ENCODE measurements at regions not wholly inside any gene's neighbourhood (a gene's known extent, or its start where the extent isn't known, plus 50 kb on each side); places are given as distances from the start of the nearest gene placed in this dataset.

DNA sequence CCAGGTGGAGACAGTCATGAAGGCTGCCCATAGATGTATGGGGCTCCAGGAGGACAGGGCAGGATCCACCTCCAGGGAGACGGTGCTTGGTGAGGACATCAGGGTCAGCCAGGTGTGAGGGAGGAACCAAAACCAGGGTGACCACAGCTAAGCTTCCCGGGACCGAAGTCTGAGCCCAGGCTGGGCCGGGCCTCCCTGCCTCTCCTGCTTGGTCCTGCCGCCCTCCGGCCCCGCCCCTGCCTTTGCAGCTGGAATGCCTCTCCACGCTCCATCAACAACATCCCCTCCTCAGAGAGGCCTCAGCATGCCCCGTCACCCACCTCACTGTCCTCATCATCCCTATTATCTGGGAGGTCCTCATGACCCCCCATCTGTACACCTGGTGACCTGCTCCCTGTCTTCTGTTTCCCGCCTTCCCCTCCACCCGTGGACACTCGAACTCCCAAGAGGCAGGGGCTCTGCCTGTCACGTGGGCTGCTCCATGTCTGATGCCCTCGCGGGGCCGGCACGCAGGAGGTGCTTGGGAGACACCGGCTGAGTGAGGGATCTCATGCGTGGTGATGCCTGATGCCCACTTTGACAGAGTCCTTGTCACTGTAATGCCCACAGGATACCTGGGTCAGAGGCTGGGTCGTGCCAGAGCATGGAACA is 59.4 kb downstream of the RTL6 start:
- Histone ChIP-seq H3K36me3 (no peaks in the 10 kb centered on the region), H3K27me3 (no peaks in the 10 kb centered on the region), H3K9ac (ENCODE audit: low read depth in 2 of 2, low read length in 2 of 2) (no peak overlapping the region), H3K4me3 (no peak overlapping the region), H3K9me3 (no peaks in the 10 kb centered on the region), H3K4me1 (no peaks in the 10 kb centered on the region), H3K27ac (no peak overlapping the region)
- TF ChIP-seq, protein P1, sequence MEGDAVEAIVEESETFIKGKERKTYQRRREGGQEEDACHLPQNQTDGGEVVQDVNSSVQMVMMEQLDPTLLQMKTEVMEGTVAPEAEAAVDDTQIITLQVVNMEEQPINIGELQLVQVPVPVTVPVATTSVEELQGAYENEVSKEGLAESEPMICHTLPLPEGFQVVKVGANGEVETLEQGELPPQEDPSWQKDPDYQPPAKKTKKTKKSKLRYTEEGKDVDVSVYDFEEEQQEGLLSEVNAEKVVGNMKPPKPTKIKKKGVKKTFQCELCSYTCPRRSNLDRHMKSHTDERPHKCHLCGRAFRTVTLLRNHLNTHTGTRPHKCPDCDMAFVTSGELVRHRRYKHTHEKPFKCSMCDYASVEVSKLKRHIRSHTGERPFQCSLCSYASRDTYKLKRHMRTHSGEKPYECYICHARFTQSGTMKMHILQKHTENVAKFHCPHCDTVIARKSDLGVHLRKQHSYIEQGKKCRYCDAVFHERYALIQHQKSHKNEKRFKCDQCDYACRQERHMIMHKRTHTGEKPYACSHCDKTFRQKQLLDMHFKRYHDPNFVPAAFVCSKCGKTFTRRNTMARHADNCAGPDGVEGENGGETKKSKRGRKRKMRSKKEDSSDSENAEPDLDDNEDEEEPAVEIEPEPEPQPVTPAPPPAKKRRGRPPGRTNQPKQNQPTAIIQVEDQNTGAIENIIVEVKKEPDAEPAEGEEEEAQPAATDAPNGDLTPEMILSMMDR (IDR thresholded peaks at IDR 0.05), result no peak
- intact Hi-C loops (cut with DNase I), result no loop called here
- no peak for DNase-seq

DNA sequence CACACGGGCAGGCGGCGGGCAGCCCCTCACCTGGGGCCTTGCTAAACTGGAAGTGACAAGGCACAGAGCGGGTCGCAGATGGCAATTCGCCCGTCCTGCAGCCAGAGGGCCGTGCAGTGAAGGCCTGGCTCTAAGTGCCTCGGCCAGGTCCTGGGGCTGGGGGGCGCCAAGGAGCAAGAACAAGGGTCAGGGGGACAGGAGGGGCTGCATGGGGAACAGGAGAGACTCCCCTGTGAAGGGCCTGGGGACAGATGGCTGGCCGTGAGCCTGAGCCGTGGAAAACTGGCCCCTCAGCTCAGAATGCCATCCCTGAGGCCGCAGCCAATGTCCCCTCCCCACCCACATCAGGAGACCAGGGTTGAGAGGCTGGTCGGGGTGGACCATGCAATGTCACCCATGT is 60.0 kb downstream of the RTL6 start:
- no peak for DNase-seq
- Histone ChIP-seq H3K4me3 (no peak overlapping the region), H3K27me3 (no peaks in the 10 kb centered on the region), H3K9me3 (no peaks in the 10 kb centered on the region), H3K4me1 (no peaks in the 10 kb centered on the region), H3K36me3 (no peaks in the 10 kb centered on the region), H3K27ac (no peak overlapping the region), H3K9ac (ENCODE audit: low read depth in 2 of 2, low read length in 2 of 2) (no peak overlapping the region)
- TF ChIP-seq, protein P1 (IDR thresholded peaks at IDR 0.05), result no peak
- intact Hi-C loops (cut with DNase I), result no loop called here

DNA sequence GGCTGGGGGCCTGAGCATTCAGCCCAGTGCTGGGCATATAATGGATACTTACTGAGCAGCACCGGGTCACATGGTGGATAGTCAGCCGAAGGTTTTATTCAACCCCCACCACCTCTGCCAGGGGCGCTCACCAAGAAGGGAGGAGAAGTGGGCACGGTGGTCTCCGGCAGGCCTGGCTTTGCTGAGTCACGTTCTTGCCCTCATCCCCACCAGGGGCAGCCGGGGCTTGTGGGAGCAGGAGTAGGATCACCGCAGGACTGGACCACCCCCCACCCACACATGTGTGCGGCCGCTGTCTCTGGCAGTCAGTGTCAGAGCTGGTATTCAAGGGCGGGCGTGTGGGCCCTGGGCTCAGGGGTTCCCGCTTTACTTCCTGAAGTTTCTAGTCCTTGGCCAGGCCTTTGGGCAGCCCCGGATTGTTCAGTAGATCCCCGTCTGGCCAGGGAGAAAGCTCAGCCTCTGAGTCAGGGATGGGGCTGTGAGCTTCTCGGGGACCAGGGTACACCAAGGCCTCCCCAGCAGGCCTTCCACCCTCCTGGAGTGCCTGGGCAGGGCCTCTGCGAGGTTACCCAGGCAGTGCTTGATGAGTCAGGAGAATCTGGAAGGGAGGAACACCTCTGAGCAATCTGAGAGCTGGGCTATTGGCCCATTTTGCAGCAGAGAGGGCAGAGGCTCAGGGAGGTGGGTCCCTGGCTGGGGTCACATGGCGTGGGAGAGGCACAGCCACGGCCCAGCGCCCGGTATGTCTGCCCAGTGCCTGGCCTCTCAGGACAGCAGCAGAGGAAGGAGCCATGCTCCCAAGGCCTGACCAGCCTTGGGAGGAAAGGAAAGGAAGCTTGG is 60.6 kb downstream of the RTL6 start:
- TF ChIP-seq, protein P1 (IDR thresholded peaks at IDR 0.05), result no peak
- no peak overlapping the region for H3K27ac ChIP-seq
- no peak overlapping the region for H3K4me3 ChIP-seq
- H3K36me3 ChIP-seq, result no peaks in the 10 kb centered on the region
- H3K9me3 ChIP-seq, result no peaks in the 10 kb centered on the region
- H3K4me1 ChIP-seq, result no peaks in the 10 kb centered on the region
- DNase-seq, result no peak
- no peaks in the 10 kb centered on the region for H3K27me3 ChIP-seq
- intact Hi-C loops (cut with DNase I), result no loop called here
- no peak overlapping the region for H3K9ac ChIP-seq (ENCODE audit: low read depth in 2 of 2, low read length in 2 of 2)

DNA sequence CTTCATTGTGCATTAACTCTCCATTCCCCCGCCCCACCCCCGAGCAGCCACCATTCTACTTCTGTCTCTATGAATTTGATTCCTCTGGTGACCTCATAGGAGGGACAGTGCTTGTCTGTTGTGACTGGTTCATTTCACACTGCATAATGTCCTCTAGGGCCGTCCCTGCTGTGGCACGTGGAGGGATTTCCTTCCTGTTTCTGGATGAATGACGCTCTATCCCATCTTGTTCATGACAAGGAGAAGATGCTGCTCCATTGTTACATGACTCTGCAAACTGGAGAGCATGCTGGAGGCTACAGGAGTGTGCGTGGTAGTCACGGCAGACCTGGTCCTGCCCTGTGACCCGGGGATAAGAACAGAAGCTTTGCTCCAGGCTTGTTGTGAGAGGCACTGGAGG is 61.3 kb downstream of the RTL6 start:
- Histone ChIP-seq H3K9me3 (no peaks in the 10 kb centered on the region), H3K36me3 (no peaks in the 10 kb centered on the region), H3K4me3 (no peak overlapping the region), H3K9ac (ENCODE audit: low read depth in 2 of 2, low read length in 2 of 2) (no peak overlapping the region), H3K27ac (no peak overlapping the region), H3K4me1 (no peaks in the 10 kb centered on the region), H3K27me3 (no peaks in the 10 kb centered on the region)
- no peak for DNase-seq
- TF ChIP-seq, protein P1 (IDR thresholded peaks at IDR 0.05), result no peak
- intact Hi-C loops (cut with DNase I), result no loop called here

DNA sequence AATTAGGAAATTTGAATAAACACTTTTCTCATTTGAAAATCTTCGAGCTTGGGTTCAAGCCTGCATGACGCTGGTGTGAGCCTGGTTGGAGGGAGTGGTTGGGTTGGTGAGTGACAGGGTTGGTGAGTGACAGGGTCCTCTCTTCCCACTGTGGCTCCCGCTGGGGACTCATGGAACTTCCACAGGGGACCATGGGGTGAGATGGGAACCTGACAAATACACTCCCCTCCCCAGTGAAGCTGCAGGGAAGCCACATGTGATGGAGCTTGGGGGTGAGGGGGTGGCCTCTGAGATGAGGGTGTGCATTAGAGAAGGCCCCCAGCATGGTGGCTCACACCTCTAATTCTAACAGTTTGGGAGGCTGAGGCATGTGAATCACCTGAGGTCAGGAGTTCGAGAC is 66.8 kb downstream of the RTL6 start:
- Histone ChIP-seq H3K27me3 (no peaks in the 10 kb centered on the region), H3K4me3 (no peak overlapping the region), H3K27ac (no peak overlapping the region), H3K36me3 (no peaks in the 10 kb centered on the region), H3K9ac (ENCODE audit: low read depth in 2 of 2, low read length in 2 of 2) (no peak overlapping the region), H3K9me3 (no peaks in the 10 kb centered on the region), H3K4me1 (no peaks in the 10 kb centered on the region)
- intact Hi-C loops (cut with DNase I), result no loop called here
- TF ChIP-seq, protein P1 (IDR thresholded peaks at IDR 0.05), result no peak
- DNase-seq, result no peak

Data from colonic mucosa (tissue), 4 donors.